Thoracic aorta (tissue), 2 donors: ENCODE measurements at regions not wholly inside any gene's neighbourhood (a gene's known extent, or its start where the extent isn't known, plus 50 kb on each side); places are given as distances from the start of the nearest gene placed in this dataset.
A peak's percentile ranks its signal among the peaks of the same experiment; 100 is the strongest.

Experiments used
- ATAC-seq: fragments of 150-250 bp; one replicate; pipeline ENCODE4 v1.8.0; 2017; ENCODE audit warnings: low read depth; ENCODE audit not compliant: insufficient number of reproducible peaks, low FRiP score
- DNase-seq: peaks from one replicate; pipeline ENCODE4 v3.0.0-alpha.2; 2020; ENCODE audit warnings: low spot score
- H3K27ac ChIP-seq, 2 donors: fragments of 200-600 bp; sonication (generic); 1 replicate in 1 of 2; 2 replicates in 1 of 2; pipeline ENCODE4 v1.5.1; 2016; ENCODE audit warnings: mild to moderate bottlenecking in 2 of 2, moderate library complexity in 2 of 2
- H3K27me3 ChIP-seq: fragments of 200-600 bp; sonication (generic); replicated peaks from 2 replicates; pipeline ENCODE4 v1.6.0; 2016; ENCODE audit warnings: mild to moderate bottlenecking; ENCODE audit not compliant: insufficient read depth
- H3K36me3 ChIP-seq: fragments of 200-600 bp; sonication (generic); one replicate; pipeline ENCODE4 v1.5.1; 2016
- H3K4me1 ChIP-seq, 2 donors: fragments of 200-600 bp; sonication (generic); 1 replicate in 1 of 2; 2 replicates in 1 of 2; pipeline versions ENCODE4 v1.5.1 to v1.6.0; 2016; ENCODE audit warnings: low read depth in 2 of 2, mild to moderate bottlenecking in 1 of 2; ENCODE audit not compliant: control insufficient read depth in 1 of 2
- H3K4me3 ChIP-seq: fragments of 200-600 bp; sonication (generic); 2 replicates; pipeline ENCODE4 v1.5.1; 2016; ENCODE audit warnings: mild to moderate bottlenecking
- H3K9me3 ChIP-seq: fragments of 200-600 bp; sonication (generic); 2 replicates; pipeline ENCODE4 v1.5.1; 2016
- CTCF ChIP-seq: fragments of 200-600 bp; sonication (generic); IDR thresholded peaks from one replicate; pipeline ENCODE4 v1.5.1; 2019; ENCODE audit warnings: antibody characterized with exemption

DNA sequence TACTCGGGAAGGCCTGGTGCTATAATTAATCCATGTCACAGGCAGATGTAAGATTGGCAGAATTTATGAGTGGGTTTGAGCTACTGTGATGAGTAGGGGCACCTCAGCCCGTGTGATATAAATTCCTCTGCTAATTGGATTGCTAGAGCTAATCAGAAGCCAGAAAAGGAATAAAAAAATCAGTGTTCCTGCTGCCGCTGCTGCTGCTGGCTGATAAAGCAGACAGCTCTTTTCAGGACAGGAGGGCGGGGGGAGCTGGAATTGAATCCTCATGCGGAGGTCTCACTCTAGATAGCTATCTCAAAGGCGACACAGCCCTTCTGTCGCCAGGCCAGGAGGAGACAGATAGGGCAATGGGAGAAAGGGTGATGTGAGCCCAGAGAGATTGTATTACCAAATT lies 182.7 kb upstream of the ZFHX3 start:
- no peaks in the 10 kb centered on the region for H3K36me3 ChIP-seq
- peaks cover 11 to 15% of the 10 kb centered on the region in 2 donors for H3K4me1 ChIP-seq
- no peak overlapping the region for H3K27ac ChIP-seq
- ATAC-seq (no peak), DNase-seq (no peak)
- no peaks in the 10 kb centered on the region for H3K27me3 ChIP-seq
- H3K4me3 ChIP-seq = no peak overlapping the region
- no peak for TF ChIP-seq CTCF
- no peaks in the 10 kb centered on the region for H3K9me3 ChIP-seq

GRCh38 chr16:73228649-73229048 lies 180.7 kb upstream of the ZFHX3 start:
- H3K4me3 ChIP-seq = no peak overlapping the region
- H3K27ac ChIP-seq = peak overlapping the region in 1 of 2 donors; percentile 30
- DNase-seq (no peak), ATAC-seq (peak; percentile 51)
- TF ChIP-seq CTCF = no peak
- peaks cover 11 to 12% of the 10 kb centered on the region in 2 donors for H3K4me1 ChIP-seq
- no peaks in the 10 kb centered on the region for H3K27me3 ChIP-seq
- H3K9me3 ChIP-seq = no peaks in the 10 kb centered on the region
- no peaks in the 10 kb centered on the region for H3K36me3 ChIP-seq

GRCh38 chr16:73226675-73227074 lies 178.7 kb upstream of the ZFHX3 start:
- DNase-seq (no peak), ATAC-seq (no peak)
- Histone ChIP-seq H3K27ac (no peak overlapping the region), H3K4me3 (no peak overlapping the region), H3K27me3 (no peaks in the 10 kb centered on the region), H3K36me3 (no peaks in the 10 kb centered on the region), H3K4me1 (peaks cover 5 to 6% of the 10 kb centered on the region in 2 donors), H3K9me3 (no peaks in the 10 kb centered on the region)
- no peak for TF ChIP-seq CTCF

- no peaks in the 10 kb centered on the region for H3K27me3 ChIP-seq
- ATAC-seq (no peak), DNase-seq (no peak)
- no peaks in the 10 kb centered on the region for H3K9me3 ChIP-seq
- no peak overlapping the region for H3K4me3 ChIP-seq
- peaks cover 5 to 6% of the 10 kb centered on the region in 2 donors for H3K4me1 ChIP-seq
- H3K36me3 ChIP-seq = no peaks in the 10 kb centered on the region
- H3K27ac ChIP-seq = no peak overlapping the region
- TF ChIP-seq CTCF = no peak
Observed at GRCh38 chr16:73225983-73226382, 178.1 kb upstream of the ZFHX3 start.

GRCh38 chr16:73220836-73221235 lies 172.9 kb upstream of the ZFHX3 start:
- no peak for DNase-seq
- H3K27ac ChIP-seq = no peak overlapping the region
- ATAC-seq = no peak
- no peak for TF ChIP-seq CTCF
- no peaks in the 10 kb centered on the region for H3K9me3 ChIP-seq
- peaks cover 0 to 3% of the 10 kb centered on the region in 2 donors for H3K4me1 ChIP-seq
- H3K36me3 ChIP-seq = no peaks in the 10 kb centered on the region
- no peaks in the 10 kb centered on the region for H3K27me3 ChIP-seq
- no peak overlapping the region for H3K4me3 ChIP-seq
